Liver (tissue), 7 donors: ENCODE measurements at regions not wholly inside any gene's neighbourhood (a gene's known extent, or its start where the extent isn't known, plus 50 kb on each side); places are given as distances from the start of the nearest gene placed in this dataset.

Source experiments
- DNase-seq: peaks from one replicate; pipeline ENCODE4 v3.0.0-alpha.2; 2017; ENCODE audit warnings: low spot score
- H3K27ac ChIP-seq, 2 donors: one replicate each; pipeline ENCODE4 v1.7.0; 2013; ENCODE audit warnings: inconsistent platforms in 2 of 2, low read length in 2 of 2, control low read depth in 1 of 2, low read depth in 1 of 2, mild to moderate bottlenecking in 1 of 2
- H3K27me3 ChIP-seq, 4 donors: one replicate each; pipeline versions ENCODE4 v1.6.1 to v1.7.0; 2013; ENCODE audit warnings: low read length in 3 of 4, inconsistent platforms in 1 of 4, mild to moderate bottlenecking in 1 of 4, moderate library complexity in 1 of 4; ENCODE audit not compliant: control insufficient read depth in 4 of 4, insufficient read depth in 4 of 4
- H3K36me3 ChIP-seq, 4 donors: one replicate each; pipeline versions ENCODE4 v1.6.1 to v1.7.0; 2013; ENCODE audit warnings: low read length in 3 of 4, mild to moderate bottlenecking in 3 of 4, low read depth in 1 of 4, moderate library complexity in 1 of 4; ENCODE audit not compliant: control insufficient read depth in 4 of 4, insufficient read depth in 3 of 4
- H3K4me1 ChIP-seq, 4 donors: one replicate each; pipeline versions ENCODE4 v1.6.1 to v1.7.0; 2013; ENCODE audit warnings: low read length in 3 of 4, mild to moderate bottlenecking in 3 of 4, moderate library complexity in 1 of 4; ENCODE audit not compliant: control insufficient read depth in 4 of 4, insufficient read depth in 4 of 4
- H3K4me3 ChIP-seq, 3 donors: one replicate each; pipeline versions ENCODE4 v1.6.1 to v1.7.0; 2013; ENCODE audit warnings: low read length in 3 of 3, control low read depth in 1 of 3, low read depth in 1 of 3, mild to moderate bottlenecking in 1 of 3
- H3K9ac ChIP-seq, 2 donors: one replicate each; pipeline ENCODE4 v1.7.0; 2013; ENCODE audit warnings: low read length in 2 of 2, mild to moderate bottlenecking in 2 of 2, moderate library complexity in 2 of 2, control low read depth in 1 of 2, low read depth in 1 of 2
- H3K9me3 ChIP-seq, 4 donors: one replicate each; pipeline versions ENCODE4 v1.6.1 to v1.7.0; 2013; ENCODE audit warnings: low read length in 3 of 4; ENCODE audit not compliant: control insufficient read depth in 4 of 4
- FOXA1 ChIP-seq: IDR thresholded peaks from 2 replicates; pipeline ENCODE4 v1.6.1; 2016; ENCODE audit warnings: antibody characterized with exemption
- FOXA2 ChIP-seq: IDR thresholded peaks from 2 replicates; pipeline ENCODE4 v1.6.1; 2016; ENCODE audit warnings: antibody characterized with exemption
- GABPA ChIP-seq, 2 donors: IDR thresholded peaks in 1 of 2; conservative IDR thresholded peaks in 1 of 2; 2 replicates each; pipeline ENCODE4 v1.6.1; 2016; ENCODE audit warnings: antibody characterized with exemption in 2 of 2, mild to moderate bottlenecking in 1 of 2, moderate library complexity in 1 of 2
- HNF4A ChIP-seq, 2 donors: conservative IDR thresholded peaks; 2 replicates each; pipeline ENCODE4 v1.6.1; 2016; ENCODE audit warnings: antibody characterized with exemption in 2 of 2, mild to moderate bottlenecking in 2 of 2
- HNF4G ChIP-seq: IDR thresholded peaks from 2 replicates; pipeline ENCODE4 v1.6.1; 2016; ENCODE audit warnings: antibody characterized with exemption
- JUND ChIP-seq, 2 donors: IDR thresholded peaks; 2 replicates each; pipeline ENCODE4 v1.6.1; 2016; ENCODE audit warnings: antibody characterized with exemption in 2 of 2
- RAD21 ChIP-seq, 2 donors: IDR thresholded peaks; 2 replicates each; pipeline ENCODE4 v1.6.1; 2016; ENCODE audit warnings: antibody characterized with exemption in 2 of 2, mild to moderate bottlenecking in 2 of 2
- RXRA ChIP-seq, 2 donors: IDR thresholded peaks; 2 replicates each; pipeline ENCODE4 v1.6.1; 2017 to 2018; ENCODE audit warnings: antibody characterized with exemption in 2 of 2, mild to moderate bottlenecking in 1 of 2
- SP1 ChIP-seq: IDR thresholded peaks from 2 replicates; pipeline ENCODE4 v1.6.1; 2018; ENCODE audit warnings: antibody characterized with exemption, mild to moderate bottlenecking
- TAF1 ChIP-seq: conservative IDR thresholded peaks from 2 replicates; pipeline ENCODE4 v1.6.1; 2016; ENCODE audit warnings: antibody characterized with exemption, mild to moderate bottlenecking
- whole genome bisulfite sequencing: extraction: QIAGEN DNeasy Blood & Tissue Kit; methylation state at CpG from one replicate; pipeline ENCODE4 v1.1.7; 2013; 5-methylcytosine and 5-hydroxymethylcytosine counted together
- TF ChIP-seq, protein P1 (sequence below): IDR thresholded peaks from 2 replicates; pipeline ENCODE4 v1.6.1; 2016; ENCODE audit warnings: antibody characterized with exemption
- TF ChIP-seq, protein P2 (sequence below): IDR thresholded peaks from 2 replicates; pipeline ENCODE4 v1.6.1; 2016; ENCODE audit warnings: antibody characterized with exemption, mild to moderate bottlenecking
- TF ChIP-seq, protein P3 (sequence below): IDR thresholded peaks from 2 replicates; pipeline ENCODE4 v1.6.1; 2016; ENCODE audit warnings: antibody characterized with exemption
- TF ChIP-seq, protein P4 (sequence below): IDR thresholded peaks from 2 replicates; pipeline ENCODE4 v1.6.1; 2016; ENCODE audit warnings: antibody characterized with exemption
- donor health status: healthy.
- donor health status: healthy.
- donor health status: healthy.
- donor health status: healthy.

DNA sequence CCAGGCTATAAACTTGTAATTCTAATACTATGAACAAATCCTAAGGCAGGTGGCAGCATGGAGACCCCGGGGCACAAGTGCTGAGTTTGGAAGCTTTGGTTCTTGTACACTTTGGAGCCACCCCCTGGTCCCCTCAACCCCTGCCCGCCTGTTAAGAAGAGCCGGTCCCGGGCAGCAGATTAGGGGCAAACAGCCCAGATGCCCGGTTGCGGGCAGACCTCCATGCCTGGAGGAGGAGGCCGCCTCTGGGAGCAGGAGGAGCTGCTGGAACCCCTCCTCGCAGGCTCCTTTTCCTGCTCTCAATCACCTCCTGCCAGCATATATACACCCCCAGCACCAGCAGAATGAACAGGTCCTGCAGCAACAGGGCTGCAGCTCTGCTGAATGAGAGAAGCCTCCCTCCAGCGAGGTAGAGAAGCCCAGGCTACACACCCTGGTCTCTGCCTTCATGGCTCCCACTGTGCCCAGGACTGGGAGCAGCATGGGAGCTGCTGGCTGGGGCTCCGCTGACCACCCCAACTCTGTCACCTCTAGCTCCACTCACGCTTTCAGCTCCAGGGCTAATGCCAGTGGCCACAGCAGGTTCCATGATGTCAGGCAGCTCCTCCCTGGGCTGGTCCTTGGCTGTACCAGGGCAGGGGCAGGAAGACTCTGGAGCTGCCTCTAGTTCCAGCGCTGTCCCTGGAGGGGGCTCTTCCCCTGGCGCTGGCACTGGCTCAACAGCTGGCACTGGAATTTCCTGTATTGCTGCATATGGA, 1713.5 kb upstream of the ACO1 start (continued):
- TF ChIP-seq, protein P1, sequence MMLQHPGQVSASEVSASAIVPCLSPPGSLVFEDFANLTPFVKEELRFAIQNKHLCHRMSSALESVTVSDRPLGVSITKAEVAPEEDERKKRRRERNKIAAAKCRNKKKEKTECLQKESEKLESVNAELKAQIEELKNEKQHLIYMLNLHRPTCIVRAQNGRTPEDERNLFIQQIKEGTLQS: no peak
- TF ChIP-seq RXRA (IDR thresholded peaks at IDR 0.05) (no peak), GABPA (IDR thresholded peaks at IDR 0.05 in 1 of 2, conservative IDR thresholded peaks at IDR 0.05 in 1 of 2) (no peak)

- no peak for DNase-seq
- TF ChIP-seq HNF4A (conservative IDR thresholded peaks at IDR 0.05): no peak
- TF ChIP-seq FOXA1: no peak
- no peak for TF ChIP-seq JUND (IDR thresholded peaks at IDR 0.05)
- no peak for TF ChIP-seq SP1
- no peak for TF ChIP-seq RAD21 (IDR thresholded peaks at IDR 0.05)
- TF ChIP-seq, protein P1: no peak
- no peaks in the 10 kb centered on the region for H3K4me1 ChIP-seq
- no peaks in the 10 kb centered on the region for H3K27me3 ChIP-seq
- no peak overlapping the region for H3K27ac ChIP-seq
- H3K36me3 ChIP-seq: no peaks in the 10 kb centered on the region
- WGBS: 95% methylated on average over 1 of the region's 1 CpG
- no peak overlapping the region for H3K4me3 ChIP-seq
- H3K9me3 ChIP-seq: no peaks in the 10 kb centered on the region
- H3K9ac ChIP-seq: no peak overlapping the region
Observed at GRCh38 chr9:30673132-30673531, 1711.3 kb upstream of the ACO1 start.

DNA sequence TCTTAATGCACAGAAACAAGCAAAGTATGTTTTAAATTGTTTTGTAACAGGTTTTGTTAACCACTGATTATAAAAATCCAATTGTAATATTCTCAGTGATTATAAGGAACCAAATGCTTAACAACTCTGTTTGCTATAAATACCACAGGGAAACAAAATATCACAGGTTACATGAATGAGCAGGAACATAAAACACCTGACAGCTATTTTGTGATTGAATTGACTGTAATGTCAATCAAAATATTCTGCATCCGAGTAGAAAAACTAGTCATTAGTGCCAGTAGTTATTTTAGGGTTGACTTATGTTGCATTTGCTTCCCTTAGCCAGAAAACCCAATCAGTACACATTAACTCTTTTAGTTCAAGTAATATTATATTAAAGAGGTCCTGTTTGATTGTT, 1707.8 kb upstream of the ACO1 start:
- TF ChIP-seq HNF4A (conservative IDR thresholded peaks at IDR 0.05) (no peak), GABPA (IDR thresholded peaks at IDR 0.05 in 1 of 2, conservative IDR thresholded peaks at IDR 0.05 in 1 of 2) (no peak), FOXA2 (no peak), RAD21 (IDR thresholded peaks at IDR 0.05) (no peak), HNF4G (no peak), FOXA1 (no peak), TAF1 (no peak)
- TF ChIP-seq, protein P2, sequence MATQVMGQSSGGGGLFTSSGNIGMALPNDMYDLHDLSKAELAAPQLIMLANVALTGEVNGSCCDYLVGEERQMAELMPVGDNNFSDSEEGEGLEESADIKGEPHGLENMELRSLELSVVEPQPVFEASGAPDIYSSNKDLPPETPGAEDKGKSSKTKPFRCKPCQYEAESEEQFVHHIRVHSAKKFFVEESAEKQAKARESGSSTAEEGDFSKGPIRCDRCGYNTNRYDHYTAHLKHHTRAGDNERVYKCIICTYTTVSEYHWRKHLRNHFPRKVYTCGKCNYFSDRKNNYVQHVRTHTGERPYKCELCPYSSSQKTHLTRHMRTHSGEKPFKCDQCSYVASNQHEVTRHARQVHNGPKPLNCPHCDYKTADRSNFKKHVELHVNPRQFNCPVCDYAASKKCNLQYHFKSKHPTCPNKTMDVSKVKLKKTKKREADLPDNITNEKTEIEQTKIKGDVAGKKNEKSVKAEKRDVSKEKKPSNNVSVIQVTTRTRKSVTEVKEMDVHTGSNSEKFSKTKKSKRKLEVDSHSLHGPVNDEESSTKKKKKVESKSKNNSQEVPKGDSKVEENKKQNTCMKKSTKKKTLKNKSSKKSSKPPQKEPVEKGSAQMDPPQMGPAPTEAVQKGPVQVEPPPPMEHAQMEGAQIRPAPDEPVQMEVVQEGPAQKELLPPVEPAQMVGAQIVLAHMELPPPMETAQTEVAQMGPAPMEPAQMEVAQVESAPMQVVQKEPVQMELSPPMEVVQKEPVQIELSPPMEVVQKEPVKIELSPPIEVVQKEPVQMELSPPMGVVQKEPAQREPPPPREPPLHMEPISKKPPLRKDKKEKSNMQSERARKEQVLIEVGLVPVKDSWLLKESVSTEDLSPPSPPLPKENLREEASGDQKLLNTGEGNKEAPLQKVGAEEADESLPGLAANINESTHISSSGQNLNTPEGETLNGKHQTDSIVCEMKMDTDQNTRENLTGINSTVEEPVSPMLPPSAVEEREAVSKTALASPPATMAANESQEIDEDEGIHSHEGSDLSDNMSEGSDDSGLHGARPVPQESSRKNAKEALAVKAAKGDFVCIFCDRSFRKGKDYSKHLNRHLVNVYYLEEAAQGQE: no peak
- TF ChIP-seq, protein P3, sequence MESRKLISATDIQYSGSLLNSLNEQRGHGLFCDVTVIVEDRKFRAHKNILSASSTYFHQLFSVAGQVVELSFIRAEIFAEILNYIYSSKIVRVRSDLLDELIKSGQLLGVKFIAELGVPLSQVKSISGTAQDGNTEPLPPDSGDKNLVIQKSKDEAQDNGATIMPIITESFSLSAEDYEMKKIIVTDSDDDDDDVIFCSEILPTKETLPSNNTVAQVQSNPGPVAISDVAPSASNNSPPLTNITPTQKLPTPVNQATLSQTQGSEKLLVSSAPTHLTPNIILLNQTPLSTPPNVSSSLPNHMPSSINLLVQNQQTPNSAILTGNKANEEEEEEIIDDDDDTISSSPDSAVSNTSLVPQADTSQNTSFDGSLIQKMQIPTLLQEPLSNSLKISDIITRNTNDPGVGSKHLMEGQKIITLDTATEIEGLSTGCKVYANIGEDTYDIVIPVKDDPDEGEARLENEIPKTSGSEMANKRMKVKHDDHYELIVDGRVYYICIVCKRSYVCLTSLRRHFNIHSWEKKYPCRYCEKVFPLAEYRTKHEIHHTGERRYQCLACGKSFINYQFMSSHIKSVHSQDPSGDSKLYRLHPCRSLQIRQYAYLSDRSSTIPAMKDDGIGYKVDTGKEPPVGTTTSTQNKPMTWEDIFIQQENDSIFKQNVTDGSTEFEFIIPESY: no peak
- TF ChIP-seq, protein P4, sequence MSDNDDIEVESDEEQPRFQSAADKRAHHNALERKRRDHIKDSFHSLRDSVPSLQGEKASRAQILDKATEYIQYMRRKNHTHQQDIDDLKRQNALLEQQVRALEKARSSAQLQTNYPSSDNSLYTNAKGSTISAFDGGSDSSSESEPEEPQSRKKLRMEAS: no peak
- Histone ChIP-seq H3K9me3 (no peaks in the 10 kb centered on the region), H3K36me3 (no peaks in the 10 kb centered on the region), H3K27me3 (no peaks in the 10 kb centered on the region), H3K27ac (no peak overlapping the region), H3K9ac (no peak overlapping the region), H3K4me1 (no peaks in the 10 kb centered on the region), H3K4me3 (no peak overlapping the region)
- DNase-seq: no peak
- 60% methylated on average over 1 of the region's 1 CpG for WGBS
